Panc1 (cell line): ENCODE measurements at regions not wholly inside any gene's neighbourhood (a gene's known extent, or its start where the extent isn't known, plus 50 kb on each side); places are given as distances from the start of the nearest gene placed in this dataset.

Experiments used
- ATAC-seq: fragments of 200-7000 bp; cut with Tn5 transposase; 2 replicates; pipeline ENCODE4 v1.9.1; 2020; ENCODE audit warnings: mild to moderate bottlenecking, moderate library complexity
- BruUV-seq: library from RNA; stranded (reverse); fragments of 400-500 nt; replicated peaks from 2 replicates; lab custom pipeline; 2021; lab: Mats Ljungman, UMichigan
- CTCF ChIA-PET: fragments of 300-600 bp; sonication (Branson Sonifier 250); formaldehyde crosslinking; loops from one replicate; lab custom pipeline; 2022; ENCODE audit warnings: antibody characterized with exemption; lab: Charles Lee
- POLR2A ChIA-PET: fragments of 300-600 bp; sonication (Branson Sonifier 250); formaldehyde crosslinking; loops from one replicate; lab custom pipeline; 2022; ENCODE audit warnings: antibody characterized with exemption; lab: Charles Lee
- DNase-seq: peaks from one replicate; pipeline ENCODE4 v3.0.0-alpha.2; 2010; ENCODE audit warnings: low read depth, low spot score
- H3K27ac ChIP-seq: 2 replicates; pipeline ENCODE4 v1.5.1; 2011; ENCODE audit warnings: mild to moderate bottlenecking, low read length, inconsistent platforms
- H3K27me3 ChIP-seq: fragments of 200-500 bp; sonication (Bioruptor generic); 2 replicates; pipeline ENCODE4 v1.6.0; 2014; ENCODE audit warnings: low read length, inconsistent platforms; ENCODE audit not compliant: control insufficient read depth, insufficient read depth
- H3K36me3 ChIP-seq: fragments of 200-500 bp; sonication (Bioruptor generic); 2 replicates; pipeline ENCODE4 v1.5.1; 2014; ENCODE audit warnings: inconsistent platforms, mild to moderate bottlenecking, low read length, moderate library complexity; ENCODE audit not compliant: control insufficient read depth, insufficient read depth
- H3K4me1 ChIP-seq: 2 replicates; pipeline ENCODE4 v1.5.1; 2011; ENCODE audit warnings: inconsistent platforms, mild to moderate bottlenecking, low read length, moderate library complexity; ENCODE audit not compliant: control insufficient read depth, insufficient read depth
- H3K4me3 ChIP-seq, 2 experiments: 2 replicates each; pipeline ENCODE4 v1.5.1; 2011 to 2012; ENCODE audit warnings: low read depth in 2 of 2, low read length in 2 of 2, mild to moderate bottlenecking in 2 of 2, inconsistent platforms in 1 of 2, moderate library complexity in 1 of 2
- H3K9me3 ChIP-seq: fragments of 200-500 bp; sonication (Bioruptor generic); 2 replicates; pipeline ENCODE4 v1.5.1; 2014; ENCODE audit warnings: low read depth, mild to moderate bottlenecking, inconsistent platforms, low read length, moderate library complexity; ENCODE audit not compliant: control insufficient read depth, insufficient read depth
- CTCF ChIP-seq: fragments of 450-650 bp; IDR thresholded peaks from 2 replicates; pipeline ENCODE4 v1.5.1; 2017; ENCODE audit warnings: mild to moderate bottlenecking
- POLR2AphosphoS5 ChIP-seq: IDR thresholded peaks from 2 replicates; pipeline ENCODE4 v1.6.1; 2012; ENCODE audit warnings: mild to moderate bottlenecking, low read depth, low read length, moderate library complexity
- REST ChIP-seq, 2 experiments: IDR thresholded peaks; 2 replicates each; pipeline ENCODE4 v1.6.1; 2011 to 2012; ENCODE audit warnings: low read depth in 2 of 2, control low read depth in 1 of 2, low read length in 1 of 2, mild to moderate bottlenecking in 1 of 2, moderate library complexity in 1 of 2; ENCODE audit not compliant: insufficient read depth in 1 of 2
- TCF7L2 ChIP-seq: IDR thresholded peaks from 2 replicates; pipeline ENCODE4 v1.6.1; 2011; ENCODE audit warnings: mild to moderate bottlenecking, low read depth, low read length, inconsistent platforms
- in situ Hi-C: cut with HindIII; loops from 2 replicates; pipeline ENCODE4 v1.10.0; 2016; ENCODE audit warnings: low sequenced_read_pairs, low pct_unique_long_range_greater_than_20kb
- intact Hi-C: fragments of 100-400 bp; cut with micrococcal nuclease; formaldehyde crosslinking; loops from one replicate; pipeline ENCODE4 v1.10.0; 2022; ENCODE audit not compliant: unreplicated experiment

GRCh38 chr14:98770151-98770550 is 501.8 kb downstream of the BCL11B start:
- in situ Hi-C loops = no loop called here
- ATAC-seq = no peak
- Histone ChIP-seq H3K4me1 (no peaks in the 10 kb centered on the region), H3K9me3 (no peaks in the 10 kb centered on the region), H3K36me3 (no peaks in the 10 kb centered on the region), H3K27me3 (no peaks in the 10 kb centered on the region), H3K27ac (no peak overlapping the region), H3K4me3 (no peak overlapping the region)
- BruUV-seq = no TSS peak
- TF ChIP-seq POLR2AphosphoS5 (no peak), REST (IDR thresholded peaks at IDR 0.05; ENCODE audit: insufficient read depth in 1 of 2, low read depth in 2 of 2, low read length in 1 of 2) (no peak)
- DNase-seq = no peak
- ChIA-PET POLR2A (no interaction called here), CTCF (no interaction called here)
- intact Hi-C loops = no loop called here

- TF ChIP-seq REST (IDR thresholded peaks at IDR 0.05; ENCODE audit: insufficient read depth in 1 of 2, low read depth in 2 of 2, low read length in 1 of 2) = no peak
- no peak for TF ChIP-seq POLR2AphosphoS5
- no peak for TF ChIP-seq CTCF
- no peak for TF ChIP-seq TCF7L2
- DNase-seq (no peak), ATAC-seq (no peak)
- Histone ChIP-seq H3K4me1 (no peaks in the 10 kb centered on the region), H3K4me3 (no peak overlapping the region), H3K27me3 (no peaks in the 10 kb centered on the region), H3K9me3 (no peaks in the 10 kb centered on the region), H3K27ac (no peak overlapping the region), H3K36me3 (no peaks in the 10 kb centered on the region)
- CTCF ChIA-PET = no interaction called here
- BruUV-seq = no TSS peak
- POLR2A ChIA-PET = no interaction called here
- in situ Hi-C loops (no loop called here), intact Hi-C loops (no loop called here)
Observed at GRCh38 chr14:98773814-98774213, 498.2 kb downstream of the BCL11B start.
